NCI-H2029 (cell line): ENCODE measurements at regions not wholly inside any gene's neighbourhood (a gene's known extent, or its start where the extent isn't known, plus 50 kb on each side); places are given as distances from the start of the nearest gene placed in this dataset.

Experiments
- DNase-seq: peaks from one replicate; lab custom pipeline; 2025; lab: John Stamatoyannopoulos, UW

DNA sequence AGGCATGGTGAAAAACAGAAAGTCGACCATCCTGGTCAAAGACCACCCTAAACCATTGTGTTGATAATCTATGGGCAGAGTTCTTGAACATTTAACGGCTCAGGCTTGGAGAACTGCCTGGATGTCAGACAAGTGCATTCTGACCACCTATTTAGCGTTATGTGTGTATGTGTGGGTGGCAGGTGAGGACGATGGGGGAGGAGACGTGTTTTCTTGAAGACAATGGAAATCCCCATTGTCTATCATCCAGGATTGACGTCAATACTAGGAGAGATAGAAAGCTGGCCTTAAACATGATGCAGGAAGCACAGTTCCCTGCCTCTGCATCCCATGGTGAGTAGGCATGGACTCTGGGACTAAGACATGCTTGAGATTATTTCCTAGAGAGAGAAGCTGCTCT lies 157.4 kb upstream of the MAF start:
- no peak for DNase-seq

DNA sequence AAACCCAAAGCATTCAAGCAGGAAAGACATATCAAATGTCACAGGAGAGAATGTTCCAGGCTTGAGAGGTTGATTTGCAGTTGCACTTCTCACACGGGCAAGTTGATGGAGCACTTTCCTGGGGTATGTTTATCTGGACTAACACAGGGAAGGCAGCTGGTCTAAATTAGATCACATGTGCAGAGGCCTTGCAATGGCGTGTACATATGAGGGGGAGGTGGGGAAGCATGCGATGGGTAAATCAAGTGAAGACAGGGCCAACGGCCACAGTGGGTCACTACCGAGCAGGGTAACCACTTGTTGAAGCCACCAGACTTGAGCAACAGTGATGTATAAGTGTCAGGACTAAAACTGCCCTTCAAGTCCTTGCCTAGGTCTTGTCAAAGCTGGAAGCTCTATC lies 156.6 kb upstream of the MAF start:
- DNase-seq = no peak

- DNase-seq = no peak
Observed at GRCh38 chr16:79756571-79756970, 156.0 kb upstream of the MAF start.

- no peak for DNase-seq
Observed at GRCh38 chr16:79754501-79754900, 154.0 kb upstream of the MAF start.

- DNase-seq = no peak
Observed at GRCh38 chr16:79754081-79754480, 153.5 kb upstream of the MAF start.

DNA sequence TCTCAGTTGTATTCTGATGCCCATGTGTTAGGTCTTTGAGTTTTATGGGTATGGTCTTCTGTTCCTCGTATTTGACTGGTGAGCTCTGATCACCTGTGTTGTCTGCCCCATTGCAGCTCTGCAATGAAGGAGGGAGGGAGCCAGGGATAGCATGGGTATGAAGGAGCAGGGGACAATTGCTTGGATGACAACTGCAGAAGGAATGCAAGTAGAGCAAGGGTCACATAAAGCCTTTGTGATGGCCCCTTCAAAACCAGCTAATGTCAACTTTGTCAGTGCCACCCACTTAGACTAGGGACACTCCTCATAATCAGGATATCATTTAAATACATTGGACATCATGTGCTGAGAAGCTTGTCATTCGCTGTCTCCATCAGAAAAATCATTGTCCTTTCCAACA lies 152.7 kb upstream of the MAF start:
- DNase-seq = no peak

DNA sequence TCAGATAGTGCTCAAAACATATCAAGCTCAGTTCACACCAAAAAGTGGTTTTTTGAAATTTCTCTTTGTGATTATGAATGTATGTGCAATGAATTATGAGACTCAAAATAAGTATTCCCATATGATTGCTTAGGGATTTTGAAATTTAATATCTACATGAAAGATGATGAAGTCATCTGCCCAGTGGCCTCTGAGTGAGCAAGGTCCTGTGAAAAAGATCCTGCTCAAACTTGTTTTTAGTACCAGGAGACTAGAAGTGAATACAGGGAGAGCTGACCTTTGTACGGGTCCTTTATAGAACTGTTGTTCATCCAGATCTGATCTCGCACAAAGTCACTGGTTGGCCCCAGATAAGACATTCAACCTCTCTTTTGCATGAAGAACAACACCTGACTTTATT lies 151.9 kb upstream of the MAF start:
- no peak for DNase-seq

- no peak for DNase-seq
Observed at GRCh38 chr16:79751471-79752184, 151.1 kb upstream of the MAF start.

GRCh38 chr16:79750311-79750710 lies 149.8 kb upstream of the MAF start:
- no peak for DNase-seq

DNA sequence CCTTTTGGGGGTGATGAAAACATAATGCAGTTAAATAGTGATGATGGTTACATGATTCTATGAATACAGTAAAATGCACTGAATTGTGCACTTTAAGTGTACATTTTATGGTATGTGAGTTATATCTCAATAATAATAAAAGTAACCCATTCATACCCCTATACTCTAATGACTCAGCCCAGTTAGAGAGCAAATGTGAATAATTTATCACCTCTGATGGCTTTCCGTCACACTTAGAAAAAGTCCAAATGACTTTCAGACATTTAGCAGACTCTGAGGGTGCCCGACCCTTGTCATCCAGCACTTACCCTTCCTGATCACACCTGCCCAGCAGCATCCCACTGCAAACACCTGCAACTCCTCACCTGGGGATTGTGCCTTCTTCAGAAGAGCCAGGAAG lies 148.1 kb upstream of the MAF start:
- no peak for DNase-seq

- DNase-seq = no peak
Observed at GRCh38 chr16:79747688-79748087, 147.2 kb upstream of the MAF start.

GRCh38 chr16:79740252-79740651 lies 139.7 kb upstream of the MAF start:
- no peak for DNase-seq

DNA sequence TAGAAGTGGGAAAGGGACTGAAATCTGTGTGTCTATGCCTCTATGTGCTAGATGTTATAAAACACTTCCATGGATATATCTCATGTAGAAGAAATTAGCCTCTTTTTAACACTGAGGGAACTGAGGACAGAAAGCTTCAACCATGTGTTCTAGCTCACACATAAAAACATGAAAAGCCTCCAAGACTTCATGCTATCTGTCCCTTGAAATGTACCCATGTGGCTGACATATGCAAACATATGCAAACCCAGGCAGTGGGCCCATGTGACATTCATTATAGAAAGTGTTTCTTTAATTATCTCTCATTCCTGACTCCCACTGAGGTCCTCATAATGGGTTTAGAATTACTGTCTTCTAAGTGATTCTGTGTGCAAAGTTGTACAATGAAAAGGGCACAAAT lies 134.7 kb upstream of the MAF start:
- no peak for DNase-seq

- DNase-seq = no peak
Observed at GRCh38 chr16:79734721-79735120, 134.2 kb upstream of the MAF start.

GRCh38 chr16:79728923-79729240 lies 128.3 kb upstream of the MAF start:
- DNase-seq = no peak

DNA sequence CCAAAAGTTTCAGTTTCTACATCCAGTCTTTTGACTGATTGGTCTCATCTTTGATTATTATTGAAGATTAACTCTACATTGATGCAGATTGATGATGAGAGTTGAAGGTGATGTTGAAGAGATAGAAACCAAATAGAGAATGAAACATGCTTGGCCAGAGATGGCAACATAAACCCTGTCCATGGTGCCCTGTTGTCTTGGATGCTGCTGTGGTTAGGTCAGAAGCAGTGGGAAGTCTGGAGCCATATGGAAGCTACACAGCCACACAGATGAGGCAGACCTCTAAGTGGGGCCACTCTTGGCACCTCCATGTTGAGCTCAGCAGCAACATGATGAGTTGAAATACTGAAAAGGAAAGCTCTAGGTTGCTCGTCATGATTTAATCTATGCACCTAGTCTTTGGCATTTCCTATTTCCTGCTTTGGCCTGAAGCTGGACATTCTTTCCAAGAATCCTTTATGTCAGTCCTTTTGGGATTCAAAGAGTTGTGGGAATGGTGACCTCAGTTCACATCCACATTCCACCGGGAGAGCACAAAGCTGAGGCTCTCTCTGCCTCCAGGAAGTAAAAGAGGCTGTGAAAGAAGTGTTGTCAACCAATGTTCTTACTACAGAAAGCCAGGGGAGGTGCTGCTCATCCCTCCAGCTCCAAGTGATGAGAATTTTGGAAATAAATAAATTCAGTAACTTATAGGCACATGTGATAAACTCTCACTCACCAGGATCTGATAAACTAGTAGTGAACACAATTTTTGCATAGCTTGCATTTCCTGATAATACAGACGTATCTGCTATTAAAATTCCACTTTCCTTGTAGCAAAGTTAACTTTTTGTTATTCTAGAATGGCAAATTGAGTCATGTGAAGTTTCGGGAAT lies 127.7 kb upstream of the MAF start:
- DNase-seq = no peak

GRCh38 chr16:79726902-79727301 lies 126.4 kb upstream of the MAF start:
- DNase-seq = no peak

DNA sequence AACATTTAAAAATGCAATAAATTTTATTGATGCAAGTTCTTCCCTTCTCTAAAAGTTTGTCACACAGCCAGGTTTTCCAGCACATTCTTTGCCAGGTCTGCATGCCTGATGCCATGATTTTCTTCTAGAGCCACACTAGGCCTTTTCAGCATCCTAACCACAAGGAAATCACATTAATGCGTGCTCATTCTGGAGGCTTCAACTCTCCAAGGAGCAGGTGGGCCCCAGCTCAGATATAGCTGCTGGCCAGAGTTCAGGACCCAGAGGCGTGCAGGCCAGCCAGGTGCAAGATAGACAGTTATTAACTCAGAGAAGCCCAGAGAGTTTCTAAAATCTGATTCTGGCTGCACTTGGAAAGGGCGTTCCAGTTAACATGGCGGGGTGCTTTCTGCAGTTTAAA lies 124.5 kb upstream of the MAF start:
- DNase-seq = no peak

DNA sequence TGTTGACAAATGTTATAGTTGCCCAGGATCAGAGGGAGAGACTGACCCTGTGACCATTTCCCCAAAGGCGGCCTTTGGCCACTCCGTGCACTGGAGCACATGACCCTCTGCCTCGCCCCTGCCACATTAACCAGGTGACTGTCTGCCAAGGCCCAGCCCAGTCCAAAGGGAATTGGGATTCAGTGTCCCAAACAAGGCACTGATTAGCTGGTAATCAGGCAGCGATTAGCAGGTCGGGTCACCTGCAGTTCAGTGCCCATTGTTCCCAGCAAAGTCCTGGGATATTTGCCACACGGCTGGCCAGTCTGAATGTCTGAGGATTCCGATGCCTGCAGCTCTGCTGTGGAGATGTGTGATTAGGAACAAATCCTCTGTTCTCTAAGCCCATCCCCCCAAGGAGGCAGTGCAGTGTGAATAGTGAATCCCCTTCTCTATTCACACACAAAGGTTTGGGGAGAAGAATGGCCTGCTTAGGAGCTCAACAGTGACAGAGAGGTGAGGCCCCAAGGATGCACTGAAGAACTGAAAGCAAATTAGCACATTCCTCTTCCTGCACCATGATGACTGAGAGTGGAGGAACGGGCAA lies 123.1 kb upstream of the MAF start:
- DNase-seq = no peak

DNA sequence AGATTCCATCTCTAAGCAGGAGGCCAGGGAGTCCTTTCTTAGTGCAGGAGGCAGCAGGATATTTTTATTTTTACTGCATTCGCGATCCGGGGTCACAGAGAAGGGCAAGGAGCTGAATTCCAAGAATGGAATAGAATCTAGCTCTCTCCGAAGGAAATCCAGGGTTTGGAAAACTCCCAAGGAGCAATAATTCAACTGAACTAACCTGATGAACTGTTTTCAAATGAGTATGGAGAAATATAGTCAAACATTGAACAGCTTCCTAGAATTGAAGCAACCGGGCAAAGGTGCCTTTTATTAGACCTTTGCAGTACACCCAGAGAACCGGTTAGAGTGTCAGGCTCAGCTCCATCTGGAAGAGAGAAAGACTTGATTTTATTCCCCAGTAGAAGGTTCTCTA lies 120.7 kb upstream of the MAF start:
- no peak for DNase-seq

DNA sequence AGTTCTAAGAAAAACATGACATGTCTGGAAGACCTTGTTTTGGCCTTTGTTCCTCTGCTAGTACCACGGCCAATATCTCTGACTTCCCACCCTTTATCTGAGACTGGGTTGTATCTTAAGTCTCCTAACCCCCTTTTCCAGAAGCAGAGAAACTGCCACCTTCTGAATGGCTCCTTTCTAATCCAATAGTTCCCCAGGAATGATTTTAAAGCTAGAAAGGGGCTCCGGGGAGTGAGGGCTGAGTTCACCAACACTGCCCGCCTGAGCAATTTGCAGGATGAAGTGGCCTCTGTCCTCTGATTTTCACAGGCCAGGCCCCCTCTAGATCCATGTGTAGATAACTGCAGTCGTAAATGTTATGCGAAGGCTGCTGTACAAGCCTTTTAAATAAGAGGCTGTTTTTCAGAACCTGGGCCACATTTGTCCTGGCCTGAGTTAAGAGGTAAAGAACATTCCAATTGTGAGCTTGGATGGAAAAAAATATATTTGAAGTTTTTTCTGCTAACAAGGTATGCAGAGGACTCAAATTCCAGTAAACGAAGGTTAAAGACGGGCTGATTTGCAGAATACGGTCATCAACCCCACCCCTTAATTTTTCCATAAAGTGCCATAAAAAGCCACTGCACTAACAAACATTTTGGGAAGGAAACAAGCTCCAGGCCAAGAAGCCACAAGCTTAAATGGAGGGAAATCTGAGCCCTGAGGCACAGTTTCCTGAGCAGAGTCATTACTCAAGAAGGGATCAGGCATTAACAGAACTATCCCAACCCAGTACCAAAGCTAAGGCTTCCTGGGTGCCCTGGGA lies 117.0 kb upstream of the MAF start:
- DNase-seq = no peak

DNA sequence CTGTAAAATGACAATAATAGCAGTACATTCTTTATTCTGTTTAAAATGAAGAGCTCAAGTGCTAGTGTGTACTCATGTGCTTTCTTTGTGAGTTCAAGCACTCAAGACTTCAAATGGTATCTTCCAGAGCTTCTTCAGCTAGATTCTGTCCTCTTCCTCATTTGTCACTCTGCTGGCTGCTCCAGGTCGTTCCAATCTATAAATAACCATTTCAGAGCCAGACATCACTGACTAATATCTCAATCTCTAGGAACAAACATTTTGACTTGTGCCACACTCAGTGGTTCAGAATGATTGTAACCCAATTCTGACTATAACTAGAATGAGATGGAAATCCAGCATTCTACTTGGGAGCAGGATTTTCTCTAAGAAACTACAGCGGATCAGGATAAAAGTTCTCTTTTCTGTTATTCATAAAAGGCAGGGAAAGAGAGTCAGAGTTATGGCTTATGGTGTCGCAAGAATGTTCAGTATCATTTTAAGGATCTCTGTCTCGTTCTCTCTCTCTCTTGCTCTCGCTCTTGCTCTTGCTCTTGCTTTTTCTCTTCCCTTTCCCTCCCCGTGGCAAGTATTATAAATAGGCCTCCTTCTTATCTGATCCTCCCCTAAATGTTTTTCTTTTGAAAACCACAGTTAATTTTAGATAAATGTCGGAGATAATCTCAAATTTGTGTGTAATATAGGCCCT lies 116.3 kb upstream of the MAF start:
- DNase-seq = no peak
